OCI-LY3 (cell line): ENCODE measurements at regions not wholly inside any gene's neighbourhood (a gene's known extent, or its start where the extent isn't known, plus 50 kb on each side); places are given as distances from the start of the nearest gene placed in this dataset.

Experiments
- CTCF ChIP-seq: fragments of 200-600, 300-600 bp; sonication (generic); IDR thresholded peaks from 2 replicates; pipeline ENCODE4 v1.5.1; 2014; ENCODE audit warnings: antibody characterized with exemption, low read length, low read depth
- EZH2phosphoT487 ChIP-seq: fragments of 200-600 bp; shearing (Covaris generic); IDR thresholded peaks from 2 replicates; pipeline ENCODE4 v1.6.1; 2018; ENCODE audit warnings: antibody characterized with exemption, mixed run types, low read depth

- TF ChIP-seq CTCF (no peak), EZH2phosphoT487 (no peak)
Observed at GRCh38 chr12:92340003-92340402, 194.4 kb upstream of the BTG1 start.
